Astrocyte (in vitro differentiated cells and primary cell): ENCODE measurements at regions not wholly inside any gene's neighbourhood (a gene's known extent, or its start where the extent isn't known, plus 50 kb on each side); places are given as distances from the start of the nearest gene placed in this dataset.

Experiments
- CTCF ChIP-seq: IDR thresholded peaks from 2 replicates; pipeline ENCODE4 v1.5.1; 2011; ENCODE audit warnings: low read depth, mild to moderate bottlenecking, inconsistent platforms, low read length, moderate library complexity; ENCODE audit not compliant: insufficient read depth
- EZH2 ChIP-seq: IDR thresholded peaks from 2 replicates; pipeline ENCODE4 v1.6.1; 2012; ENCODE audit warnings: mild to moderate bottlenecking, low read length, inconsistent platforms; ENCODE audit not compliant: insufficient read depth

GRCh38 chr5:92991581-92992067 is 589.4 kb downstream of the NR2F1-AS1 start:
- TF ChIP-seq CTCF (no peak), EZH2 (no peak)
